ENCODE measurements at regions not wholly inside any gene's neighbourhood (a gene's known extent, or its start where the extent isn't known, plus 50 kb on each side); places are given as distances from the start of the nearest gene placed in this dataset.

GRCh38 chr4:130021706-130022105 lies 925.8 kb downstream of the C4orf33 start:
- Mint-ChIP-seq H3K27ac (ENCODE audit: unreplicated experiment) (no peak overlapping the region), H3K4me3 (ENCODE audit: unreplicated experiment) (no peak overlapping the region), H3K27me3 (ENCODE audit: unreplicated experiment) (no peaks in the 10 kb centered on the region), H3K9me3 (ENCODE audit: unreplicated experiment) (no peaks in the 10 kb centered on the region), H3K36me3 (ENCODE audit: unreplicated experiment) (no peaks in the 10 kb centered on the region), H3K4me1 (ENCODE audit: low read depth, unreplicated experiment) (no peaks in the 10 kb centered on the region)
- no peak for DNase-seq
- no peak for TF ChIP-seq CTCF (IDR thresholded peaks at IDR 0.05; ENCODE audit: partially characterized antibody, unreplicated experiment)

GRCh38 chr4:130023088-130023487 lies 927.1 kb downstream of the C4orf33 start:
- no peak overlapping the region for H3K27ac Mint-ChIP-seq (ENCODE audit: unreplicated experiment)
- no peaks in the 10 kb centered on the region for H3K27me3 Mint-ChIP-seq (ENCODE audit: unreplicated experiment)
- no peaks in the 10 kb centered on the region for H3K9me3 Mint-ChIP-seq (ENCODE audit: unreplicated experiment)
- H3K4me3 Mint-ChIP-seq (ENCODE audit: unreplicated experiment) = no peak overlapping the region
- no peak for TF ChIP-seq CTCF (IDR thresholded peaks at IDR 0.05; ENCODE audit: partially characterized antibody, unreplicated experiment)
- H3K4me1 Mint-ChIP-seq (ENCODE audit: low read depth, unreplicated experiment) = no peaks in the 10 kb centered on the region
- no peak for DNase-seq
- no peaks in the 10 kb centered on the region for H3K36me3 Mint-ChIP-seq (ENCODE audit: unreplicated experiment)

- DNase-seq = no peak
- Mint-ChIP-seq H3K36me3 (ENCODE audit: unreplicated experiment) (no peaks in the 10 kb centered on the region), H3K4me1 (ENCODE audit: low read depth, unreplicated experiment) (no peaks in the 10 kb centered on the region), H3K27ac (ENCODE audit: unreplicated experiment) (no peak overlapping the region), H3K9me3 (ENCODE audit: unreplicated experiment) (no peaks in the 10 kb centered on the region), H3K27me3 (ENCODE audit: unreplicated experiment) (no peaks in the 10 kb centered on the region), H3K4me3 (ENCODE audit: unreplicated experiment) (no peak overlapping the region)
- TF ChIP-seq CTCF (IDR thresholded peaks at IDR 0.05; ENCODE audit: partially characterized antibody, unreplicated experiment) = no peak
Measured at GRCh38 chr4:130025701-130026100, 929.7 kb downstream of the C4orf33 start.

- TF ChIP-seq CTCF (IDR thresholded peaks at IDR 0.05; ENCODE audit: partially characterized antibody, unreplicated experiment) = no peak
- H3K4me1 Mint-ChIP-seq (ENCODE audit: low read depth, unreplicated experiment) = no peaks in the 10 kb centered on the region
- DNase-seq = no peak
- H3K27me3 Mint-ChIP-seq (ENCODE audit: unreplicated experiment) = no peaks in the 10 kb centered on the region
- no peaks in the 10 kb centered on the region for H3K9me3 Mint-ChIP-seq (ENCODE audit: unreplicated experiment)
- no peak overlapping the region for H3K27ac Mint-ChIP-seq (ENCODE audit: unreplicated experiment)
- no peak overlapping the region for H3K4me3 Mint-ChIP-seq (ENCODE audit: unreplicated experiment)
- no peaks in the 10 kb centered on the region for H3K36me3 Mint-ChIP-seq (ENCODE audit: unreplicated experiment)
Measured at GRCh38 chr4:130026185-130026584, 930.2 kb downstream of the C4orf33 start.

- no peak for TF ChIP-seq CTCF (IDR thresholded peaks at IDR 0.05; ENCODE audit: partially characterized antibody, unreplicated experiment)
- Mint-ChIP-seq H3K27me3 (ENCODE audit: unreplicated experiment) (no peaks in the 10 kb centered on the region), H3K27ac (ENCODE audit: unreplicated experiment) (no peak overlapping the region), H3K9me3 (ENCODE audit: unreplicated experiment) (no peaks in the 10 kb centered on the region), H3K4me1 (ENCODE audit: low read depth, unreplicated experiment) (no peaks in the 10 kb centered on the region), H3K4me3 (ENCODE audit: unreplicated experiment) (no peak overlapping the region), H3K36me3 (ENCODE audit: unreplicated experiment) (no peaks in the 10 kb centered on the region)
- no peak for DNase-seq
Measured at GRCh38 chr4:130027973-130028372, 932.0 kb downstream of the C4orf33 start.

Data from glutamatergic neuron (in vitro differentiated cells).